GM21723 (cell line): ENCODE measurements at regions not wholly inside any gene's neighbourhood (a gene's known extent, or its start where the extent isn't known, plus 50 kb on each side); places are given as distances from the start of the nearest gene placed in this dataset.

Source experiments
- ATAC-seq: cut with Tn5 transposase; IDR thresholded peaks from one replicate; pipeline ENCODE4 v1.9.1; 2021; ENCODE audit warnings: mild to moderate bottlenecking, moderate library complexity; ENCODE audit not compliant: unreplicated experiment

DNA sequence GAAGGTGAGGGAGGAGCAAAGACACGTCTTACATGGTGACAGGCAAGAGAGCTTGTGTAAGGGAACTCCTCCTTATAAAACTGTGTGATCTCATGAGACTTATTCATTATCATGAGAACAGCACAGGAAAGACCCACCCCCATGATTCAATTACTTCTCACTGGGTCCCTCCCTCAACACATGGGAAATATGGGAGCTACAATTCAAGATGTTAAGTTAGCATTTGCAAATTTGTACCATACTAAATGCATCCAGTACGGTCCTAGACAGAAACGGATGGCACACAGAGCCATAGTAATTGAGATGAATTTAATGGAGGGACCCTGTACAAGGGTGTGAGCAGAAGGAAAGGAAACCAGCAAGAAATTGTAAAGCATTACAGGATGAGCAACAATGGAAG is 765.8 kb upstream of the API5 start:
- no peak for ATAC-seq

DNA sequence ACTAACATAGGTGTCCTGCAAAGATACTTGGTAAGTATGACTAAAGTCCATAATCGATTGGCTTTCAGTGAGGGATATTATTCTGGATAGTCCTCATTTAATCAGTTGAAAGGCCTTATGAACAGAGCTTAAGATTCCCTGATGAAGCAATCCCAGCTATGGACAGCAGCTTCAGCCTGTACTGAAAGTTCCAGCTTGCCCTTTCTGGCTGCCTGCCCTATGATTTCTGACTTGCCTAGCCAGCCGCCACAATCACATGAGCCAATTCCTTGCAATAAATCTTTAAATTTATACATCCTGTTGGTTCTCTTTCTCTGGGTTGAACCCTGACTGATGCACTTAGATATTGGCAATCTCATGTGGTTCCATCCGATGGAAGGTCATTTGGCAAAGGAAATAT is 759.0 kb upstream of the API5 start:
- ATAC-seq, result no peak

DNA sequence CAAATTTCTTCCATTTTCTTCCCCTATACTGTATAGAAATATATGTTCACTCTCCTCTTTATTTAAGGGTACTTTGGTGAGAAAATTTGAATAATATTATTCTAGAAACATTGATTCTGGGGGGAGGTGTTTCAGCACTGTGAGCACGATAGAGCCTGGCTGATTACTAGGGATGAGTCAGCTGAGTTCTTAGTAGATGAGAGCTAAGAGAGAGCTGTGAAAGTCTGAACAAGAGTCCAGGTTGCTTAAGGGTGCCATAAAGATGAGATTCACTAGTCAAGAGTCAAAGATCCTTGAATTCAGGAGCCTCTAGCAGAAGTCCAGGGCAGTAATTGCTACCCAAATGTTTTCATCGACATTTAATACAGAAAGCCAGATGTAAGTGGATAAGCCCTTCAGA is 756.6 kb upstream of the API5 start:
- no peak for ATAC-seq

DNA sequence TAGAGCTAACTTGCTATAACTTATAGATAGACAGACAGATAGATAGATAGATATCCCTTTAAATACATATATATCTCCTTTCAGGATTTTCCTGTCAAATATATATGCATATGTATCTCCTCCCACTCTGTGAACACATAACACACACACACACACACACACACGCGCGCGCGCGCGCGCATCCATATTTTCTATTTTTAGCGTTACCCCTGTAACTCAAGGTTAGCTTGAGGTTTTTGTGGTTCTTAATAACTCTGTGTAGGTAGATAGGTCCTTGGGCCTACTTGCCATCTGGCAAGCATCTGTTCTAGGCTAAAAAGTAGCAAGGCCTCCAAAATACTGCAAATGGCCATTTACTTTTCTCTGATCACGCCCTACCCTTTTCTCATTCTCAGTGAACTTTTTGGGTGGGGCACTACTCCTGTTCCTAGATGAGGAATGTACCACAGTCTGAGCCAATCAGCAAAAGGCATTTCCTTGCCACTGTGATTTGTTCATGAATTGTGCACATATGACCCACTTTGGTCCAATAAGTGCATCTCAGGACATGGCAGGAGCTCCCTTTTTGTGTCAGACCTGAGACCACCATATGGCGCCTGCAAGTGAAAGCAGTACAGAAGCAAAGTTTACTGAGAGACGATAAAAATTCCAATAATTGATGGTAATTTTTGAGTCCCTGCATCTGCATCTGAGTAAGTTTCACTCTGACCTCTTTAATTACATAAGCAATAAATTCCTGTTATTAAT is 740.5 kb upstream of the API5 start:
- ATAC-seq, result no peak

DNA sequence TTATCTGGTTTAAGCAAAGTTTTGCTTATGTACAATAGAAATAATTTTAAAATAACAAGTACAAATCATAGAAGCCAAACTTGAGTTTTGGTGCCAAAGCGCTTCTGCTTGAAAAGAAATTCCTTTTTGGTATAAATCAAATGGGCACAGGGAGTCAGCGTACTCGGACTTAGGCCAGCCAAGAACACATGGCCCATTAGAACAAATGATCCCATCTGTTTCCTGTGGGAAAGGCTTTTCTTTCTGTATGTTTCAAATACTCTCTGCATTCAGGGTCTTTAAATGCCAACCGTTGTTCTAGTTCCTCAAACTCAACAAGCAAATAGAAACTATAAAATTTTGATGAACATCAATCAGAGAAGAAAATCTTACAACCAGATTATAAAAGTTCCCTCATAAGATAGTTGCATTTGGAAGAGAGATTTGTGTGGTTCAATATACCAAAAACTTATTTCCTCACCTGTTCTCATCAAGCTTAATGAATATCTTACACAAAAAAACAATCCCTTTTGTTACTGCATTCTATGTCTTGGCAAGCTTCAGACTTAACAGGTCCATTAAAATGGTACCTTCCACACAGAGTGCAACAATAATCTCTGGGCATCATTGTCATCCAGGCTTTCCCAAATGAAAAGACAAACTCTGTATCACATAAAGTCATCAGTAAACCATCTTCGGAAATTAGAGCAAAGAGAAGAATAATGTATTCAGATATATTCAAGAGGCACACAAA is 739.8 kb upstream of the API5 start:
- ATAC-seq, result no peak

DNA sequence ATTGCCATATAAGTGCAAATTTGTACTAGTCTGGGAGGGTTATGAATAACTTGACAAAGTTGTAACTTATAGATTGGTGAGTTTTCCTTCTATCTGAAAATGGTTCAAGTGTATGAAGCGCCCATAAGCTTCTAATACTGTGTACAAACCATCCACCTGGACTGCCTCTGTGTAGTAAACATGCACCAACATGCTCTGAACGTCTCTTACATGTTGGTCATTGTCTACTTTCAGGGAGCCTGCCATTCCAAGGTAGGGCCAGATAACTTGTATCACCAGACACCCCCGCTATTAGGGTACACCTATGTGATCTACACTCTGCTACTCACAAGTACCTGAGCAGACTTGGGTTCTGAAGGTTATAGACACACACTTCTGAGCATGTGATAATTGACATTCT is 735.5 kb upstream of the API5 start:
- ATAC-seq, result no peak

DNA sequence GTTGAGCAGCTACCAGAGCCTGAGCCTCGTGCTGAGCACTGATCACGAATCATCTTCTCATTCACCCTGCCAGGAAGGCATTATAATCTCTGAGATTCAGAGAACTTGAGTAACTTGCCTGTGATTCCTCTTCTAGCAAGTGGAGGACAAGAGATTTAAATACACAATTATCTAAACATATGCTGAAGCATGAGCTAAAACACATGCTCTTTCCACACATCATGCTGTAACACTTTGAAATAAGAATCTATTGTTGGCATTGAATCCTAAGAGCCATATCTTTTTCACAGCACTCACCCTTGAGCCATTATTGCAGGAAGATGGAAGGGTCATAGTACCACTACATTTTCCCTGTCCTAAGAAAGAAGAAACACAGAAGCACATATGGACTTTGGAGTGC is 722.5 kb upstream of the API5 start:
- no peak for ATAC-seq

DNA sequence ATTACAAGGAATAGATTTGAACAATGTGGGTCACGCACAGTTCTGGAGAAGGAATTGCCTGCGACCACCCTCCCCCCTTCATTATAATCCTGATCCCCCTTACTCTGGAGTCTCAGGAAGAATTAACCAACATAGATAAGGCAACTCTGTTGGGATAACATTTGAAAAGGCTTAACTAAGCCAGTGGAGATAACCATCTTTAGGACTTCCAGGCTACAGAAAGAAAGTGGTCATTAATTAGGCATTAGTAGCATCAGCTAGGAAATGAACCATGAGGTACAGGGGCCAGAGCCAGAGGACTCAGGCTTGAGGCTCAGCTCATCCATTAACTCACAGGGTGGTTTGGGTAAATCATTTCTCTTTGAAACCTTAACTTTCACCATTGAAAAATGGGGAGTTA is 720.0 kb upstream of the API5 start:
- ATAC-seq, result no peak

DNA sequence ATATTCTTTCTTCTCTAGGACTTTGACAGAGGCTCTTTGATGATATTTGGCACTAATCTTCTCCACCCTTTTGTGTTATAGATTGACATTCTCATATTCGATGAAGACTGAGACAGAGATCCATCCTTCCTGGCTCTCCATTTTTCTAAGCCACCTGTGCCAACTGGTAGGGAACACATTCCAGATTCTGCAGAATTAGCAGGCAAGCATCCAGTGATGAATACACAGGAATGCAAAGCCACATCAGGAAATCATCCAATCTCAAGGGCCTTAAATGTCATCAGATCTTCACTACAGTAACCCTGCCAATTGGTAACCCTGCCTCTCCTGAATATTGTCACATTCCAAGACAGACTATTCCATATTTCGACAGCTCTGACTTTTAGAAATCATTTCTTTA is 718.4 kb upstream of the API5 start:
- no peak for ATAC-seq

DNA sequence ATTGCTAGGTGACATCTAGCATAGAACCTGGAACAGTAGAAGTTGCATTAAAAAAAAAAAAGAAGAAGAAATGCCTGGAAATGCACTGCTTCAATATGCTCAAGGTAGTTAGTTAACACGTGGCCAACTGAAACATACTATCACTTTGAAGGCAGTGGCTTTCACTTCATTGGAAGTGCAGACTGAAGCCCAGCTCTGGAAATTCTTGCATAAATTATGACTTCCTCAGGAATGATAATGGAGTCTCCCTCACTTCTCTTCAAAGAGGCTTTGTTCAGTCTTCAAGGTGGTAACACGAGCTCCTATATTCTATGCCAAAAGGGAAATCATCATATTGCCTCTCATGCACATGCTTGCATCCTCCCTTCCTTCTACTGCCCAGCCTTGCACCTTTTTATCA is 715.9 kb upstream of the API5 start:
- ATAC-seq, result no peak

DNA sequence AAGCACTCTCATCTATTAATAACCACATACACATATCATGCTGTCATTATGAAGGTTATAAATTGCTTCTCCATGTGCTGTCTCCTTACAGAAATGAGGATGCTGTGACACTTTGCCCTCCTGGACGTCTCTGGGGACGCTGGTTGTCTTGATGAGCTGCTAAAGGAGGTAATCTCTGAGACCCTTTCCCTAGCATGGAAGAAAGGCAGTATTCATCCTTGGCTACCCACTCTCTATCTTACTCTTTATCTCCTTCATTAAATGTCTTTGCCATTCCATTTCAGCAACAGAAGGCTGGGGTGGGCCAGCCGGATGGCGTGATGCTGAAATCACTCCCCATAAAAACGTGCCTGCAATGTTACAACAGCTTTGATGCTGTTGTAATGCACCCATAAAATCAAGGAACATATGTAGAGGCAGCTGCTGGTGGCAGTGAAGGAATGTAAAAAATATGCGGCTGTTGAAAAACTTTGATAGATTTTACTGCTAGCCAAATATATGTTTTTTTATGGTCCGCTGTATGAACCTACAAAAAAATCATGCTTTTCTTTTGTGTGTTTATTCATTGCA is 715.1 kb upstream of the API5 start:
- no peak for ATAC-seq

DNA sequence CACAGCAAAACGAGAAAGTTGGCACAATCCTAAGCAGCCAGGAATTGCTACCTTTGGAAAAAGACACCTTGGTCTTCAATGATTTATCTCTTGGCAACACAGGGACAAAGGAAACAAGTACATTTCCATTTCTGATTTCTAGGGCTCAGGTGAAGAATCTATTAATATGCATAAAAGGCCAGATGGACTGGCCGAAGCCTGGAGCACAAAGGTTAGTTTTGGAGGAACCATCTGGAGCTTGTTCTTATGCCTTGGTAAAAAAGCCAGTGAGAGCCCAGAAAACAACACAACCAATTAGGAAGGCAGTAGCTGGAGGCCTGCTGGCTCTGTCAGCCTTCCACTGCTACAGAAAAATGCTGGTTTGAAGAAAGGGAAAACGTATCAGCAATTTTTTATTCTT is 713.5 kb upstream of the API5 start:
- no peak for ATAC-seq

DNA sequence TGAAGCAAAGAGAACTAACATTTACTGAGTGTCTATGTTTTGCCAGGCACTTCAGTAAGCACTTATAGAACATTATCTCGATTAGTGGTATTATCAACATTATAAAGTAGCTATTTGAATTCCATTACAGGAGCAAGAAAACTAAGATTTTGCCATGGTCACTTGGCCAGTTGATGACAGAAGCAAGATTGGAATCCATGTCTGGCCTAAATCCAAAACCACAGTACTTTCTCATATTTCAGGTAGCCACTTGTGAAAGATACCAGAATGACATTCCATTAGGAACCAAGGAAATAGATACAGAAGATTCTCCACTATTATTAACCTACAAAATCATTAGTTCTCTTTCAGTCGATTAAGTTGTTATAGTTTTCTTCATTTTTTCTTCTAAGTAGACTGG is 691.0 kb upstream of the API5 start:
- ATAC-seq, result no peak

DNA sequence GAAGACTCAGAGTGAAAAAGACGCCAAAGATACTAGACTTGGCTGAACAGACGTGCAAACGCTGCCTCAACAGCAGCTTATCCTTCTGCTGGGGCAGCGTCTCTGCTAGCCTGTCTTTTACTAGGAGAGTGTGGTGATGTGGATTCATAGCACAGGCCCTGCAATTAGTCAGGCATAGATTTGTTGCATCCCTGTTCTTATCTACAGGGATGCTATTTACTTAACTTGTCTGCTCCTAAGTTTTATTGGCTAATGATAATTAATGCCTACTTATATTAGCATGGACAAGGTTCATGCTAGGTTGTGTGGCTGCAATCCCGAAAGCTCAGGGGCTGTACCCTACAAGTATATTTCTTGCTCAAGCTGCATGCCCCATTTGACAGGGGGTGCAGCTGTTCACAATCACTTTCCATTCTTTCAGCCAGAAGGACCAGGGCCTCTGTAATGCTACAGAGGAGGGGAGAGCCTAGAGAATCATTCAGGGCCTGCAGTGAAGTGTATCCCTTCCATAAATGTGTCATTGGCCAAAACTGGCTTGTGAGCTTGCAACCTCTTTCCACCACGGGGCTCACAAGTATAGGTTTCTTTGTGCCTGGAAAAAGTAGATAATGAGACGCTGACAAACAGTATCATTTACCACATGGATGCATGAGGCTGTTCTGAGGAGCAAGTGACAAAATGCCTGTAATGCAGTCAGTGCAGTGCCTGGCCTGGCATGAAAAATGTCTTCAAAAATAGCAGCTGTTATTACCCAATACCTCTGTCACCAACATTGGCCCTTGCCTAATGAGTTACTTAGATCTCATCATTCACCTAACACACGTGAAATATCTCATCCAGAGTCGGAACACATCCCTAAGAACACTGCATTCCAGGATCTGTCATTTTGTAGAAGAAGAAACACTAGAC is 685.8 kb upstream of the API5 start:
- ATAC-seq, result no peak

DNA sequence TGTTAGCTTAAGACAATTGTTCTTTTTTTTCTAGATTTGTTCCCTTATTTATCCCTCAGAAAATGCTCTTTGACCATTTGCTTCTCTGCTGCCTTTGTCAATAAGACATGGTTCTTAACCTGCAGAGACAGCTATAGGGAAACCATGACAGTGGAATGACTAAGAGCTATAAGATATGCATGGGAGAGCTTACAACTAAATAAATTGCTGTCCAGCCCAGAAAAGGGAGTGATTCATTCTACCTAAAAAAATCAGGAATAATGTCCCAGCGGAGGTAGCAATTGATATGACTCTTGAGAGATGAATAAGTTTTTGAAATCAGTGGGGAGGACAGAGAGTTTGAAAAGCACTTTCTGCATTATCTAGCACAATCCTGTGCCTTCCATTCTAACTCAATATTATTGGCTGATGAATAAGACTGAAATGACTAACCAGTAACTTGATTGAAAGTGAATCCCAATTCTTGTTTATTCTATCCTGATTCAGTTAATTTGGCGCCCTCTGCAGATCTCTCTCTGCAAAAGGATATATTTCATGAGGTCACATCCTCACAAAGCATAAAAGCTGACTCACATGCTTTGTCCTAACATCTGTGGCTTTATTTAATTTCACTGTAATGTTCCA is 680.5 kb upstream of the API5 start:
- ATAC-seq, result no peak

DNA sequence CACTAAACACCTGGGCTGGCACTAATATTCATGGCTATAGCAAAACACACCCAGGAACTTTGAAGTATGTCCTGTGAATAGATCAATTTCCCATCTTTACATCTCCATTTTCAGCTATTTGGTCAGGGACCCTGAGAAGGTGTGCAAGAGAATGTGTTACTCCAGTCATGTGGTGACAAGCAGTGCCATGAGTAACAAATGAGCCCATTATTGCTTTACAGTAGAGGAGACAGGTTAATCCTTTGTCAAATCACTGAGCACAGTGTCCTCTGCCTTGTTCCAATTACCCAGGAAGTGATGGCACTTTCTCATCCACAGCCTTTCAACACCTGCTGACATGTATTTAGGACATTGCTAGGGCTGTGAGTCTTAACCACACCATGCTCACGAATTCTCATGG is 664.8 kb upstream of the API5 start:
- no peak for ATAC-seq

DNA sequence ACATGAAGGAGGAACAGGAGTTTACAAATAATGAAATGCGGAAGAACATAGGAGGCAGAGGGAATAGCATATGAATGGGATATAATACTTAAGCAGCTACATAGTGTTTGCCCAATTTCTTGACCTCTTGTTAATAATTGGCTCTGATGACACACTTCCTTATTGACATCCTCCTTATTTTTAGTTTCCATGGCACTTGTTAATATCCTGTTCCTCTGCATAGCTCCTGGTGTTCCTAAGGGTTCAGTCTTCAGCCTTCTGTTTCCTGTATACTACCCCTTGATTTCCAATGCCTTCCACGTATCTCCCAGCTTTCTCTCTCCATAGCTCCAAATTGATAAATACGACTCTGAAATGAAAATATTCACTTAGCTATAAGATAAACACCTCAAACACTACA is 663.8 kb upstream of the API5 start:
- no peak for ATAC-seq

DNA sequence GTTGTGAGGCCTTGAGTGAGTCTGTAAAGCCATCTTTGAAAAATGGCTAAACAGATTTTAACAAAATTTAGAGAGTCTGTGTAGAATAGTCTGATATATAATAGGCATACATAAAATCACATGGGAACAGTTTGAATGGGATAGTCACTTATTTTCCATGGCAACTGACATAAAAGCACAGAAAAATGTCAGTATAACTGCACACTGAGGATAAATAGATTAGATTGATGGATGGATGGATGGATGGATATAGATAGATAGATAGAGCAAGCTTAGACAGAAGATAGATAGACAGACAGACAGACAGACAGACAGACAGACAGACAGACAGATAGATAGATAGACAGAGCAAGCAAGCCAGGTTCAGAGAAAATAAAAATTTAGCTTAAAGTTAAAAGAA is 660.2 kb upstream of the API5 start:
- ATAC-seq, result no peak

DNA sequence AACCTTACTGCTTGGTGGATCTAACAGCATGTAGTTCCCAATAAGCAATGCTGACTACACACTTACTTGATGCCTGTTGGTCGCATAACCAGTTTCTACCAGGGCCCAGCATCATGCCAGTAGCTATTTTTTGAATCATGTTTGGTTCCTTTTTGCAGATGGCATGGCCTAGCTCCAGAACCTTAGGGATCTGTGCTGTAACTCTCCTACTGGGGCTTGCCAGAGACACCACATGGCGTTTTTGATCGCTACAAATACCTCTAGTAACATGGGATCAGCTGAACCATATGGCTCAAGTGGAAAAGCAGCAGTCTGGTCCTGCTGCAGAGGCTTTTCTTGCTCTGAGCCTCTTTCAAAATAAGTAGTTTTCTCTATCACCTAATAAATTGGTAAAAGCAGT is 654.6 kb upstream of the API5 start:
- no peak for ATAC-seq

DNA sequence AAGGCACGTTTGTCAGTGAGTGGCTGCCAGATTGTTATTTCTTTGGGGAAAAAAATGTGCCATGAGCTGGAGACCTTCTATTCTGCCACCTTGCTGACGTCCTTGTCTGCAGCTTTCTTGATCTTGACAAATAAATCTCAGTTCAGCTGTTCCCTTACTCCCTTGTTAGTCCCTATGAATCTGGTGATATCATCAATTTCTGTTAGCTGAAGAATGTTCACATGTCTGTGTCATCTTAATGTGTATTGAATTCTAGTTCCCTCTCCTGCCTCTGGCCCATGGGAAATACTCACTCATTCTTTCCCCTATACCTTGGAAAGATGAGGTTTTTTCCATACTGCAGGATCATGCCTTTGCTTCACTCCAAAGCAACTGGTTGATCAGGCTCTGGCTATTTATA is 649.9 kb upstream of the API5 start:
- ATAC-seq, result no peak
